ENCODE measurements at regions not wholly inside any gene's neighbourhood (a gene's known extent, or its start where the extent isn't known, plus 50 kb on each side); places are given as distances from the start of the nearest gene placed in this dataset.

GRCh38 chr2:51108794-51109193 is 76.9 kb upstream of the NRXN1 start:
- no peak for DNase-seq

- DNase-seq: no peak
These were observed 75.9 kb upstream of the NRXN1 start for GRCh38 chr2:51107841-51108240.

DNA sequence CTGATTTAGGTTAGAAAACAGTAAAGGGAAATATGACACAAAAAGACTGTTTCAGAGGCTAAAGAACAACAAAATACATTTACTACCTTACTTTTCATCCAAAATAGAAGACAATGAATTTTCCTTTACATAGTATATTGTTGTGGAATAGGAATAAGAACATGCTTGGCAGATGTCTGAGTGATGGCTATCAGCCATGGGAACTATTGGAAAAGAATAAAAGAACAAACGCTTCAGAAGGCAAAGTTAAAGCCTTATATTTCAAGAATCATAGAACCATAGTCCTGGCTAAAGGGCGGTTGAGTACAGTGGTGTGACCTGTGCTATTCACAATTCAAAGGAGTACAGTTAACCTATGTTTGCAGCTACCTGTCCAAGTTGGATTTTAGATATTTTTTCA is 73.9 kb upstream of the NRXN1 start:
- DNase-seq: no peak

- no peak for DNase-seq
These were observed 71.3 kb upstream of the NRXN1 start for GRCh38 chr2:51103205-51103604.

DNA sequence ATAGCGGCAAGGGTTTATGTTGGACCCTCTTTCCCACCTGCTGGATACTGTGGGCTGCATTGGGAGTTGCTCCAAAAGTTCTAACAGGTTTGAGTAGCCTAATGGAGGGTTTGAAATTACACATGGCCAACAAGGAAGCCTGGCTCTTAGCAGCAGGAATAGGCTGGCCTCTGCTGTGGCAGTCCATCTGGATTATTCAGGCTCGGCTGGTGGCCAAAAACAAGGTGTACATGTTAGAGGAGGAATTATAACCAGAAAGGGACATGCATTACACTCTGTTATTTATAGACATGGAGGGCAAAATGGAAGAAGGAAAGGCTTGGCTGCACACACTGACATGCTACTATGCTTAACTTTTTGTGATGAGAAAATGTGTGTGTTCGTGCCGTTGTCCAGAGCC is 61.1 kb upstream of the NRXN1 start:
- DNase-seq: no peak

GRCh38 chr2:51085420-51086068 is 53.6 kb upstream of the NRXN1 start:
- DNase-seq: no peak

- DNase-seq: no peak
These were observed 52.8 kb upstream of the NRXN1 start for GRCh38 chr2:51084750-51085149.

All from suppressor macrophage treated with lipopolysaccharide for 4 hours (primary cell).